GM18861 (cell line): ENCODE measurements at regions not wholly inside any gene's neighbourhood (a gene's known extent, or its start where the extent isn't known, plus 50 kb on each side); places are given as distances from the start of the nearest gene placed in this dataset.
"Not testable (repeated sequence)": the region's sequence is repeated elsewhere in the genome, so short reads cannot be mapped to it uniquely, and the experiment has no call there.

Experiments used
- ATAC-seq: cut with Tn5 transposase; IDR thresholded peaks from one replicate; pipeline ENCODE4 v1.9.1; 2021; ENCODE audit not compliant: unreplicated experiment

DNA sequence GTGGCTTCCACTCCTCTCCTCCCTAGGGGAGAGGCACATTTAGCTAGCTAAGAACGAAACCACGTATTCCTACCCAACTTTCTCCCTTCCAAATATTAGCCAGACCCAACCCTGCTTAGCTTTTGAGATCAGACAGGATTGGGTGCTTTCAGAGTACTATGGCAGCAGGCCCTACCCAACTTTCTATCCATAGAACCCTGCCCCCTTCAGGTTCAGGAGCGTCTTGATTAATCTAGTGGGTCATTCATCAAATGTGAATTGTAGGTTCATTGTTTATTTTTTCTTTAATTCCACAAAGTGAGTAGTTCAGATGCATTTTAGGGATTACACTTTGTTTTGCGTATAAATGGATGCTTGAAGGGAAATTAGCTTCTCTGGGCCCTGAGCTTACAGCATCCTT lies 188.3 kb downstream of the MIB1 start:
- ATAC-seq = no peak

- ATAC-seq = no peak
These were observed 189.6 kb downstream of the MIB1 start for GRCh38 chr18:21930177-21930576.

- no peak for ATAC-seq
These were observed 193.6 kb downstream of the MIB1 start for GRCh38 chr18:21933931-21934765.

GRCh38 chr18:21934766-21935015 lies 194.1 kb downstream of the MIB1 start:
- no peak for ATAC-seq

GRCh38 chr18:21943456-21943855 lies 202.9 kb downstream of the MIB1 start:
- no peak for ATAC-seq

DNA sequence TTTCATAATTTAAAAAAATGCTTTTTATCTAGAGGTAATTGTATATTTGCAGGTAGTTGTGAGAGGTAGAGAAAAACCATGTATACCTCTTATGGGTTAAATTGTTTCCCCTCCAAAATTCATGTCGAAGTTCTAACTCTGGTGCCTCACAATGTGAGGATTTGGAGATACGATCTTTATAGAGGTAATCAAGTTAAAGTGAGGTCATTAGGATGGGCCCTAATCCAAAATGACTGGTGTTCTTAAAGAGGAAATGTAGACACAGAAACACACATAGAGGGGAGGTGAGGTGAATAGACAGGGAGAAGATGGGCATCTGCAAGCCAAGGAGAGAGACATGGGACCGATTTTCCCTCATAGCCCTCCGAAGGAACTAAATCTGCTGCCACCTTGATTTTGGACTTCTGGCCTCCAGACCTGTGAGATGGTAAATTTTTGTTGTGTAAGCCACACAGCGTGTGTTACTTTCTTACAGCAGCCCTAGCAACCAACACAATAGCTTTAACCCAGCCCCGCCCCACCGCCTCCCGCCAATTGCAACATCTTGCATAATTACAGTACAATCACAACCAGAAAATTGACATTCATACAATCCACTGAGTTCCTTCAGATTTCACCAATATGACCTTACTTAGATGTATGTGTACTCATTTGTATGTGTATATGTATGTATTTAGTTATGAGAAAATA lies 208.9 kb downstream of the MIB1 start:
- no peak for ATAC-seq

DNA sequence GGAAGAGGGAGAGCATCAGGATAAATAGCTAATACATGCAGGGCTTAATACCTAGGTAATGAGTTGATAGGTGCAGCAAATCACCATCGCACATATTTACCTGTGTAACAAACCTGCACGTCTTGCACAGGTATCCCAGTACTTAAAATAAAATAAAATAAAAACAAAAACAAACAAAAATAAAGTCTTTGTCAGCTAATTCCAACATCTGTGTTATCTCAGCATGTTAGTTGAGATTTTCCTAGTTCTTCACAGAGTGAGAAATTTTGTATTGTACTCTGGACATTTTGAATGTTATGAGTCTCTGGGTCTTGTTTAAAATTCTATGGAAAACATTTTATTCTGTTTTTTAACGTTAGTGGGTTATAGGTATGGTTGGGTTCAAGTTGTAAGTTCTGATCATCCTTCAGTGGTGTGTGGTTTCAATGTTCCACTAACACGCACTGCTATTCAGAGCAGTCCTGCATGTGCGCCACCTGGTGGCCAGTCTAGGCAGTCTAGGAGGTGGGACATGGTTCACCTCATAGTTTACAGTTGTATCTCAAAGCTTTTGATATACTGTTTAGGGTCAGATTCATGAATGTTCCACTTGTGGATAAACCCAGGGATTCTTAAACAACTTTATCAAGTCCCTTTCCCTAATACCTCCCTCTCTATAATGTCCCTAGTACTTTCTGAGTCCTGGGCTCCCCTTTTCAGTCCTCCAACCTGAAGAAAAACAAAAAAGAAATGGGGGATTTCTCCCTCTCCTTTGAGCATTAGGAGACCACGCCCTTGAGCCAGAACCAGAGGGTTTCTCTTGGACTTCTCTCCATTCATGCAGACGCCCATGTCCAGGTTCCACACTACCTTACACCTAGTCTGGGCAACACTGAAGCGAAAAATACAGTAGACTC lies 213.4 kb upstream of the GATA6 start:
- peak; percentile 98 for ATAC-seq

DNA sequence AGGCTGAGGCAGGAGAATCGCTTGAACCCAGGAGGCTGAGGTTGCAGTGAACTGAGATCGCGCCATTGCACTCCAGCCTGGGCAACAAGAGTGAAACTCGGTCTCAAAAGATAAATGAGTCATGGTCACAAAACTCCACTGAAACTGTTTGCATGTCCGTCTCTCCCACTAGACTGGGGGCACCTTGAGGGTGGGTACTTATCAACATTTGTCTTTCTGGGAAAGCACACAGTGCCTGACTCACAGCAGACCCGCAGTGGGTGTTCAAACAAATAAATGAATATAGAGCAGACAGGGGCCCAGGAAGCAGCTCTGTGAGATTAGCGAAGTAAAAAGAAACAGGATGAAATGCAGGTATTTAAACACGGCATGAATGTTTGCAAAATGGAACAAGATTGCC lies 211.1 kb upstream of the GATA6 start:
- ATAC-seq = no peak

DNA sequence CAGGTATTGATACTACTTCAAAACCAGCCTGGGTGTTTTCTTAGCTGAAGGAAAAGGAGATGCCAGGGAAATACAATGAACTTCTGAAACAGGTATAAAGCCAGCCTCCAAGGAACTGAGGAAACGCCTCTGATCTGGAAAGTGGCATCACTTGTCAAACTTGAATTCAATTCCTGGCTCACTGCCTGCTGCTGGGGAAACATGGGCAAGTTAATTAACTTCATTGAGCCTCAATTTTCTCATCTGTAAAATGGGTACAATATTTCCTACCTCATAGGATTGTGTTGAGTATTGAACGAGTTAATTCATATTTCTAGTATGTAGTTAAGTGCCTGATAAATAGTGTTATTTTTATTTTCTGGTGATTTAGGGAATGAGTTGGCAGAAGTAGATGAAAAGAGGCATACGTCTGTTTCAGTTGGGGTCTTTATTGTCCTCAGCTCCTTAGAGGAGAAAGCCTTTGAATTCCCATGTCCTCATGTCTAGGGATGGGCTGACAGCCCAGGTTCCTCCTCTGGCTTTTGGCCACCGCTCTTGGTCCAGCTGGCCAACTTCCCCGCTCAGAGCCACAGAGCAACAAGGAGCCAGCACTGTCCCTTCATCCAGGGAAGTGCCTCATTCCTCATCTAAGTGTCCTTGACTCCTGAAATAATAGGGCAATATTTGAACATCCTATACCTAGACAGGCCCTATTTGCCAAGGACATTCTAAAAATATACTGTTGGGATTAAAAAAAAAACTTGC lies 210.5 kb upstream of the GATA6 start:
- no peak for ATAC-seq

DNA sequence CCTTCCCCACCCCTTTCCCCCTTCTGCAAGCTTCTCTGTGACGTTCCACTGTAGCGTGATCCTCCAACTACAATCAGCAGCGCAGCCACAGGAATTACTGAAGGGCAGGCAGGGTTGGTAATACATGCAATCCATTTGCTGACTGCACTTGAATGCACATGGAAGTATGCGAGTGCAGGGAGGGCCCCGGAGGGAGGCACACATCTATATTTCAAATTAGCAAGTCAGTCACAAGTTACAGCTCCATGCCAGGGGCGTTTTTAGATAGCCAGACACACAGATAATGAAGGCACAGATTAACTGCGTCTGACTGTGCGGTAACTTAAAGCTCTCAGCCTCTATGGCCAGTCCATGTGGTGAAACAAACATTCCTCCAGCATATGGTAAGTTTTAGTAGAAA lies 209.2 kb upstream of the GATA6 start:
- no peak for ATAC-seq

DNA sequence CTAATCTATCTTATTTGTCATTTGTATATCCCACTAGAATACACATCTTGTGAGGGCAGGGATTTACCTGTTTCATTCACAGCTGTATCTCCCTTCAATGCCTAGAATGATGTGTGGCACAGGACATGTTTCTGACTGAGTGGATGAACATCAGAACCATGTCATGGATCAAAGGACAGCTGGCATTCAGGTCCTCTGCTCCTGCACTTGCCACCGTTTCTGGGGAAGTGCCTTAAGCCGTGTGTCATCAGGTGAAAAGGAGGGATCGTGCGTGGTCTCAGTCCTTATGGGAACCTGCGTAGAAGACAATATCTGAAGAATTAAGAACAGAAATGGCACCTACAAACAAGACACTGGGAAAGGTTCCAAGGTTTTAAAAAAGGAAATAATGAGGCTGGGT lies 206.1 kb upstream of the GATA6 start:
- no peak for ATAC-seq

DNA sequence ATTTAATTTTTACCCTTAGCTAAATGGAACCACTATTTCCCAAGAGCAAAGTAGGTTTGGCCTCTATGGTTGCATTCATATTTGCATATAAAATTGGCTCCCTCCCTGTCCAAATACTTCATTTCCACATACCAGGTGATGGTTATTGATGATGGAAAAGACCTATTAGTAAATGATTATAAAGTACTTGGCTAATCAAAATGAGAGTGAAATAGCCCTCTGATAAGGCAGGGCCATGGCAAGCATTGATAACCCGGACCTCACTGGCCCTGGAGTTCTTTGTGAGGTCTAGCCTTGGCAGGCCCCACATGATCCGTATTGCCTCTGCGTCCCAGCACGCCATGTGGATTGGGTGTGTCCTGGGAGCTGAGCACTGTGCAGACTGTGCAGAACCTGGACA lies 201.1 kb upstream of the GATA6 start:
- no peak for ATAC-seq

DNA sequence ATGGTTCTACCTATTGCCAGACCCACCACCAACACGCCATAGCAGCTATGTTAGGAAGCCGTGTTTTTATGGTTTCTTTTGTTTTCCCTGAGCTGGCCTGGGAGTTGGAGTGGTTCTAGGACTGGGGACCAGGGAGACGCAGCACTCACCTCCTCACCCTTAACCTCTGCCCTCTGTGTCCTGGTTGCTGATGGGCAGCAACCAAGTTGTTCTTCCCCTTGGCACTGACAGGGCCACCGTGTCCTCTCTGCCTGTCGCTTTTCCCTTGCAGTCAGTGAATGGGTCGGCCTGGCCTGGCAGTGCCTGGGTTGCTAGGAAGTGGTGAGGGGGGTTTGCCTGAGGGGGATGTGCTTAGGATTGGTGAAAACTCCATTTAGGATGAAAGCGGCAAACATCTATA lies 197.1 kb upstream of the GATA6 start:
- ATAC-seq = no peak

GRCh38 chr18:21975954-21976353 lies 193.4 kb upstream of the GATA6 start:
- not testable (repeated sequence) for ATAC-seq

- no peak for ATAC-seq
These were observed 190.7 kb upstream of the GATA6 start for GRCh38 chr18:21978546-21979170.

GRCh38 chr18:21979171-21979560 lies 190.2 kb upstream of the GATA6 start:
- ATAC-seq = no peak

GRCh38 chr18:21979759-21980158 lies 189.6 kb upstream of the GATA6 start:
- no peak for ATAC-seq

- no peak for ATAC-seq
These were observed 188.6 kb upstream of the GATA6 start for GRCh38 chr18:21980744-21981143.

DNA sequence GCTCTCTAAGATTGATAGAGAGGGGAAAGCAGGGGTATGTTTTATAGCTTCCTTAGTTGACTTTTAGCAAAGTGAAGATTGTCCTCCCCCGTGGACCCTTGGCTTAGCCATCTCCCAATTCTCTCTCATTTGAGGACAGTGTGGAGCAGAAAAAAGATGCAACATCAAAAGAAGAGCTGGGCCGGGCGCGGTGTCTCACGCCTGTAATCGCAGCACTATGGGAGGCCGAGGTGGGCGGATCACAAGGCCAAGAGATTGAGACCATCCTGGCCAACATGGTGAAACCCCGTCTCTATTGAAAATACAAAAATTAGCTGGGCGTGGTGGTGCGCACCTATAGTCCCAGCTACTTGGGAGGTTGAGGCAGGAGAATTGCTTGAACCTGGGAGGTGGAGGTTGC lies 187.9 kb upstream of the GATA6 start:
- not testable (repeated sequence) for ATAC-seq

- no peak for ATAC-seq
These were observed 178.3 kb upstream of the GATA6 start for GRCh38 chr18:21991081-21991534.

GRCh38 chr18:21991886-21992285 lies 177.5 kb upstream of the GATA6 start:
- no peak for ATAC-seq
